ENCODE measurements at regions not wholly inside any gene's neighbourhood (a gene's known extent, or its start where the extent isn't known, plus 50 kb on each side); places are given as distances from the start of the nearest gene placed in this dataset.
"Not testable (repeated sequence)": the region's sequence is repeated elsewhere in the genome, so short reads cannot be mapped to it uniquely, and the experiment has no call there.

DNA sequence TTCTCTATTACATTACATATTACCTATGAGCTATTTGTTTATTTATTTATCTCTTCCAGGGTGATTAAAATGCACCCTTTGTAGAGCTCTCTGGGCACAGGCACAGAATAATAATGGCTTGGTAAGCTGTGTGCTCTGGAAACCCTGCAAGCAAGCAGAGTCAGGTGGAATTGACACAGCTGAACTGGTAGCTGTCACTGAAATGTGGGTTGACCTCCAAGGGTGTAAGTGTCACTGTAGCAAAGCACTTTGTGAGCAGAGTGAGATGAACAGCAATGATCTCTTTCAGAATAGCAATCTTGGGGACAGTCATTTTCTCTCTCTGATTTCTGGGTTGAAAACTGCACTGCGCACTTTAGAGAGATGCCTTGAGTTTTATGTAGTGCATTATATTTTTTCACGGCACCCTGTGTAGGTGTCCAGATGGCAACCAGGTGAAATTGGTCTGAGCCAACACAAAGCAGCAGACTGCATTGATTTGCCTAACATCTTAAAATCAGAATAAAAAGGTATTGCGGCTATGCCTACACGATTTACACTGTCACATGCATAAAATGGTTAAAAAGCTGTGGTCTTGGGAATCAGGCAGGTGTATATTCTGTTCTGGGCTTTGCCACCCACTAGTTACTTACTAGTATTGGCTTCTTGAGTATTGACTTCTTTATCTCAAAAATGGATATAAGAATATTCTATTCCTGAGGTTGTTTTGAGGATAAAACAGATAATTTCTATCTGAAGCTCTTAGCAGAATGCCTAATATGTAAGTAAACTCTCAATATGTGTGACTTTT, 450.3 kb downstream of the RAPGEF2 start:
- no peak for DNase-seq

GRCh38 chr4:159555873-159556272, 453.0 kb downstream of the RAPGEF2 start:
- no peak for DNase-seq

GRCh38 chr4:159562366-159562765, 459.5 kb downstream of the RAPGEF2 start:
- DNase-seq, result no peak

DNA sequence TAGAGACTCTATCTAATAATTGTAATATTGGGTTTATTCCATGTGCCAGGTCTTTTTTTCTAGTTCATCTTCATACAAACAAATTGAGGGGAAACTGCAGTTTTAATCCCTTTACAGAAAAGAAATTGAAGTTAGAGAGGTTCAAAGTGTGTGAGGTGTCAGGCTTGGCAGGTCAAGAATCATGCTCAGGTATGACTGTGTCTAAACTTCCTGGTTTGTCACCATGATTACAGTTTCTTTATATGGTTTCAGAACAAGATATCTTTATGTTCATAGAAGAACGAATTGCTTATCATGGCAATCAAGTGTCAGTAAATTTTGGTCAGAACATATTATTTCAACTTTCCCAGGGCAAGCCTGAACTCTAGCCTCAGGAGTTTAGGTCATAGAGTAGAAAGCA, 460.4 kb downstream of the RAPGEF2 start:
- no peak for DNase-seq

DNA sequence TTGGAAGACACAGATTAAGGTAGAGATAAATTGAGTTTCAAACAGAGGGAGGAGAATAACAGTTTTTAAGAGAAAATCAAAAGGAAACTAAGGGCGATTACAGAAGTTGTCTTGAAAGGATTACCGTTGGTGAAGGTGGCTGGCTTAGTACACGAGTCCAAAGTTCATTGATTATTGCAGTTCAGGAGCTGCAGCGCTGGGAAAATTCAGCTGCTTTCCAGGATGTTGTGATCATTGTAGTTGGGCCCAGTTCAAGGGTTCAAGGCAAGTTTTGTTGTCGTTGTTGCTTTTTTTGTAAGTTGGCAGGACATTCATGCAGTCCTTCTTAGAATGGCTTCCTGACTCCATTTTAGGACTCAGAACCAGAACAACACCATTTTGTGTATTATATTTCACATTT, 461.7 kb downstream of the RAPGEF2 start:
- no peak for DNase-seq

GRCh38 chr4:159566786-159567185, 463.9 kb downstream of the RAPGEF2 start:
- no peak for DNase-seq

DNA sequence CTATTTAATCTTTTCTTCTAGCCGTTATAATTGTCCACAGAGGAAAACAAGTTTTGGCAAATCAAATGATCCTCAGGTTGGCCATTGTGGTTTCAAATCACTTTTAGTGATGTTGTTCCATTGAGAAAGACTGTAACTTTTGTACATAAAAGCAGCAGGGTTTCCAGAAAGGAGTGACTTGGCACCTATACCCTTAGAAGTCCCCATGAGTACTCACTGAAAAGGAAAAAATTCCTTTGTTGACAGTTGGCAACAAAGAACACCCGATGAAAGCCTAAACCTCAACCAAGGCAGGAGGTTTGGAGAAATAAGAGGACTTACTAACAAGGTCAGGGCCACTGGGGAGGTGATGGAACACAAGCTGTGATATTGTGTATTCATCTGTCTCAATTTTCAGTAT, 474.4 kb downstream of the RAPGEF2 start:
- no peak for DNase-seq

- DNase-seq, result no peak
These were observed 479.8 kb downstream of the RAPGEF2 start for GRCh38 chr4:159582685-159583084.

DNA sequence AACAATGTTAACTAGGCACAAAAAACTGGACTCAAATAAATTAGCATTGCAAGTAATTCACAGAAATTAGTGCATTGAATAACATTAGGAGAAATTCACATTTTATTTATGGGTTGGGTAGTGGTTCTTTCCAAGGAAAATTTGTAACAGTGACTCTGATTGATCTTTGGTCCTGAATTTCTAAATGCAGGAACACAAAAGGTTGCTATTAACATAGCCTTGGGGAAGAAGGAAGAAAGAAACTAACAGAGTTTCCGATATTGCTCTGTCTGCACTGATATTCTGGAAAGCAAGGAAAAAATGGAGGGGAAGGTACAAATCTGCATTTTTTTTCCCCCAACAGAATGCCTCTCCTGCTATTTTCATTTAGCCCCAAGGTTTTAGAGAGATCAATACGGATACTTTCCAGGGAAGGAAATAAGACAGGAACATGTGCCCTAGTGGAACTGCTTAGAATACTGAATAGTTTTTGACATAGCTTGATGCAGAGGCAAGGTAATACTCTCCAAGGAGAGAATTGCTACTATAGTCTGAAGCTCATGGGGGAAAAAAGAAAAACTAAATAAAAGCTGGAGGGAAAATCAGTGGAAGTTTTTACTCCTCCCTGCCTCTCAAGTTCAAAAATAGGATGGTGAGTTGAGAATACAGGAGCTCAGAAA, 490.1 kb downstream of the RAPGEF2 start:
- no peak for DNase-seq

GRCh38 chr4:159593681-159594080, 490.8 kb downstream of the RAPGEF2 start:
- no peak for DNase-seq

- no peak for DNase-seq
These were observed 491.7 kb downstream of the RAPGEF2 start for GRCh38 chr4:159594576-159594975.

GRCh38 chr4:159595101-159595500, 492.2 kb downstream of the RAPGEF2 start:
- not testable (repeated sequence) for DNase-seq

GRCh38 chr4:159598602-159599001, 495.7 kb downstream of the RAPGEF2 start:
- no peak for DNase-seq

DNA sequence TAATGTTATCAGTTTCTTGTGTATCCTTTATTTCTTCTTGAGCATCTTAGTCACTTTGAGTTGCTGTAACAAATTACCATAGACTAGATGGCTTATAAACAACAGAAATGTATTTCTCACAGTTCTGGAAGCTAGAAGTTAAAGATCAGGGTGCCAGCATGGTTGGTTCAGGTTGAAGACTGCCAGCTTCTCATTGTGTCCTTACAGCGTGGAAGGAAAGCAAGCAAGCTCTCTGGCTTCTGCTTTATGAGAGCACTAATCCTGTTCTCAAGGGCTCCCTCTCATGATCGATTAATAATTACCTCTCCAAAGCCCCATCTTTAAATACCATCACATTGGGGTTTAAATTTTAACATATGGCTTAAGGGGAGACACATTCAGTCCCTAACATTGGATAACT, 497.2 kb downstream of the RAPGEF2 start:
- no peak for DNase-seq

- no peak for DNase-seq
These were observed 501.9 kb downstream of the RAPGEF2 start for GRCh38 chr4:159604781-159605180.

DNA sequence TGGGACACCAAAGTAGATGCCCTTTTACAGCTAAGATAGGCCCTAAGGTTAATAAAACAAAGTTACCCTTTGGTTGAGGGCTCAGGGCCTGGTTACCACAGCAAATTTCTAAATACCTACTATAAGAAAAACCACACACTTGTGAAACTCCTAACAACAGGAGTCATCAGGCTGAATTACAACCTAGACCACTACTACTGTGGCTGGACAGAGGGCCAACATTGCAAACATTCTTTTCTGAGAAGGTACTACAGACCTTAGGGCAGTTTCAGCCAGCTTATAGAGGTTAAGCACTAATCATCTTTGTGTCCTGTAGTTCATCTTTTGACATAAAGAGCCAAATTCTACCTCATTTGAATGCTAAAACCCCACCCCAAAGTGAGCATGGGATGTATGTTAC, 504.0 kb downstream of the RAPGEF2 start:
- no peak for DNase-seq

GRCh38 chr4:159607809-159608208, 504.9 kb downstream of the RAPGEF2 start:
- DNase-seq, result no peak

- DNase-seq, result no peak
These were observed 505.6 kb downstream of the RAPGEF2 start for GRCh38 chr4:159608436-159608835.

DNA sequence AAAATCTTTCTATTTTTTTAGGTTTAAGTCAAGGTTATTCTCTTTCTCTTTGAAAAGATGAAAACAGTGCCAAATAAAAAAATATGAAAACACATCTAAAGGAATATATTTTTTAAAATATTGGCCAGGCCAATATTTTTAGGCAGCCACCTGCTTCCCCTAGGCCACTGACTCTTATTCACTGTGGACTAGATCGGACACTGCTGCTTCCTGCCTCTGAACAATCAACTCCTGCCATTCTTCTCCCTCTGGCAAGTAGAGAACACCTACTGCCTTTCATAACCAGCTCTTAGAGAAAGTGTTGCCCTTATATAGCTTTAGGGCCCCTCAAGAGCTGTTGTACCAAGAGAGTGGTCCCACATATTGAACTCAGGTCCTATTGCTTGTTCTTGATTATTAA, 529.2 kb downstream of the RAPGEF2 start:
- DNase-seq, result no peak

DNA sequence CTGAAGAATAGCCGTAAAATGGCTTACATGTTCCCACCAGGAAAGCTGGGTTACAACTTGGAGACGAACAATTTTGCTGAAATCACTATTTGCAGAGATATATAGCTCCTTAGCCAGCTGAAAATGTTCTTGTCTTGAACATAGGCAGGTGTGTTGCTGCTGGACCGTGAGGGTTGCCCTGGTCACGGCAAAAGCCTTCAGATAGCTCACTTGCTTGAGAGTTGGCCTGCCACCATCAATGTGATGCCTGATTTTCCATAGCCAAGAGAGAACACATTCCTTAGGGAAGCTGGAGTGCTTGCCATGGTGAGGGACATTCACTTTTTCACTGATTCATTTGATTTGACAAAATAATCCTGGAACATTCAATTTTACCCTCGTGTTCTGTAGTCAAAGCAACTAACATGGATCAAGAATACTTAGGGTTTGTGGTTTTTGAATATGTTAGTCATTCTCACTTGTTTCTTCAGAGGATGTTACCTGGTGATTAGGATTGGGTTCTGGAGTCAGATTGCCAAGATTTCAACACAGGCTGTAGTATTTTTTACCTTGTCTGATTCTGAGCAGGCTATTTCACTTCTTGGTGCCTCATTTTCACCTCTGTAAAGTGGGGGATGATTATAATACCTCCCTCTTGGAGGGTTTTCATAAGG, 536.9 kb downstream of the RAPGEF2 start:
- DNase-seq, result no peak

GRCh38 chr4:159649237-159649636, 546.4 kb downstream of the RAPGEF2 start:
- DNase-seq, result no peak

- DNase-seq, result no peak
These were observed 550.0 kb downstream of the RAPGEF2 start for GRCh38 chr4:159652871-159653270.

- DNase-seq, result no peak
These were observed 552.7 kb downstream of the RAPGEF2 start for GRCh38 chr4:159655547-159655946.

DNA sequence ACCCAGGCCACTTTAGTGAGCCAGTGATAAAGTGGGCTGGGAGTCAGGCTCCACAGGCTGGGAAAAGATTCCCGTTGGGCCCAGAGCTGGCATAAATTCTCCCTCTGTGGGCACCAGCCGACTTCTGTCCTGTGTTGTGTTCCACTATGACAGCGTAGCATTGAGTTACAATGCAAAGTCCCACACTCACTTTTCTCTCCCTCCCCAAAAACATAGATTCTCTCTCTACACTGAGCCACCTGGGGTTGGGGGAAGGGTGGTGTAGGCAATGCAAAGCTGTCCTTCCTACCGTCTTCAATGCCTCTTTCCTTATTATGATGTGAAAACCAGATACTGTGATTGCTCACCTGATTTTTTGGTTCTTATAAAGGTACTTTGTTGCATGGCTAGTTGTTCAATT, 566.2 kb downstream of the RAPGEF2 start:
- DNase-seq, result no peak
